Keratinocyte (primary cell): ENCODE measurements at regions not wholly inside any gene's neighbourhood (a gene's known extent, or its start where the extent isn't known, plus 50 kb on each side); places are given as distances from the start of the nearest gene placed in this dataset.

Experiments used
- DNase-seq: peaks from one replicate; pipeline ENCODE4 v3.0.0-alpha.2; 2011; ENCODE audit warnings: low read depth, missing footprints, low spot score
- FAIRE-seq: peaks from 2 replicates; lab custom pipeline; 2011; peaks lifted over from hg19 to GRCh38; lab: Jason Lieb, UNC
- H2AFZ ChIP-seq: 2 replicates; pipeline ENCODE4 v1.6.0; 2012; ENCODE audit warnings: low read length, control low read depth, inconsistent platforms; ENCODE audit not compliant: control insufficient read depth
- H3K27ac ChIP-seq: 2 replicates; pipeline ENCODE4 v1.5.1; 2011; ENCODE audit warnings: low read length; ENCODE audit not compliant: control insufficient read depth, insufficient read depth
- H3K27me3 ChIP-seq: 3 replicates; pipeline ENCODE4 v1.6.0; 2011; ENCODE audit warnings: low read length; ENCODE audit not compliant: control insufficient read depth, insufficient read depth; ENCODE audit errors: extremely low read depth
- H3K36me3 ChIP-seq, 2 experiments: 2 replicates in 1 of 2; 3 replicates in 1 of 2; pipeline ENCODE4 v1.5.1; 2011; ENCODE audit warnings: low read length in 2 of 2, mild to moderate bottlenecking in 1 of 2; ENCODE audit not compliant: control insufficient read depth in 2 of 2, insufficient read depth in 2 of 2; ENCODE audit errors: extremely low read depth in 1 of 2
- H3K4me1 ChIP-seq: 3 replicates; pipeline ENCODE4 v1.5.1; 2011; ENCODE audit warnings: low read length; ENCODE audit not compliant: control insufficient read depth, insufficient read depth; ENCODE audit errors: extremely low read depth
- H3K4me2 ChIP-seq: 3 replicates; pipeline ENCODE4 v1.6.0; 2011; ENCODE audit warnings: low read depth, low read length; ENCODE audit not compliant: control insufficient read depth, insufficient read depth; ENCODE audit errors: extremely low read depth
- H3K4me3 ChIP-seq, 3 experiments: fragments of 200-600 bp in 1 of 3; sonication (generic) in 1 of 3; 2 replicates in 2 of 3; 3 replicates in 1 of 3; pipeline ENCODE4 v1.5.1; 2011 to 2016; ENCODE audit warnings: low read length in 3 of 3, mild to moderate bottlenecking in 3 of 3, control low read depth in 2 of 3, inconsistent platforms in 1 of 3, low read depth in 1 of 3, mixed read lengths in 1 of 3, mixed run types in 1 of 3, moderate library complexity in 1 of 3; ENCODE audit not compliant: control insufficient read depth in 2 of 3, insufficient read depth in 2 of 3; ENCODE audit errors: extremely low read depth in 1 of 3
- H3K79me2 ChIP-seq: 2 replicates; pipeline ENCODE4 v1.6.0; 2012; ENCODE audit warnings: low read length; ENCODE audit not compliant: control insufficient read depth, insufficient read depth
- H3K9ac ChIP-seq: 3 replicates; pipeline ENCODE4 v1.6.0; 2011; ENCODE audit warnings: low read length; ENCODE audit not compliant: control insufficient read depth, insufficient read depth; ENCODE audit errors: extremely low read depth
- H3K9me1 ChIP-seq: 3 replicates; pipeline ENCODE4 v1.6.0; 2011; ENCODE audit warnings: low read length; ENCODE audit not compliant: control insufficient read depth, insufficient read depth; ENCODE audit errors: extremely low read depth
- H3K9me3 ChIP-seq: 2 replicates; pipeline ENCODE4 v1.5.1; 2012; ENCODE audit warnings: low read depth, low read length; ENCODE audit not compliant: control insufficient read depth
- H4K20me1 ChIP-seq: 3 replicates; pipeline ENCODE4 v1.6.0; 2011; ENCODE audit warnings: low read length; ENCODE audit not compliant: control insufficient read depth, insufficient read depth; ENCODE audit errors: extremely low read depth
- CTCF ChIP-seq, 3 experiments: IDR thresholded peaks in 1 of 3; conservative IDR thresholded peaks in 1 of 3; optimal IDR thresholded peaks in 1 of 3; 2 replicates in 2 of 3; 3 replicates in 1 of 3; pipeline versions ENCODE3 to v1.5.1; 2011; ENCODE audit warnings: low read length in 3 of 3, mild to moderate bottlenecking in 3 of 3, moderate library complexity in 2 of 3, control low read depth in 1 of 3, inconsistent platforms in 1 of 3; ENCODE audit not compliant: insufficient read depth in 2 of 3; ENCODE audit errors: extremely low read depth in 1 of 3
- EZH2 ChIP-seq: IDR thresholded peaks from one replicate; pipeline ENCODE4 v1.6.1; 2012; ENCODE audit warnings: inconsistent platforms, mild to moderate bottlenecking, low read length, moderate library complexity
- dilution Hi-C: fragments of 300-500 bp; cut with MboI; formaldehyde crosslinking; loops from one replicate; pipeline ENCODE4 v1.7.0; 2020; ENCODE audit warnings: low sequenced_read_pairs; ENCODE audit not compliant: extremely low pct_ligation_motif_present

GRCh38 chr1:224866940-224867339 lies 62.5 kb upstream of the DNAH14 start:
- no peaks in the 10 kb centered on the region for H3K79me2 ChIP-seq
- TF ChIP-seq CTCF (optimal IDR thresholded peaks at IDR 0.05 in 1 of 3, IDR thresholded peaks at IDR 0.05 in 1 of 3, conservative IDR thresholded peaks at IDR 0.05 in 1 of 3; ENCODE audit: extremely low read depth in 1 of 3, insufficient read depth in 2 of 3, low read length in 3 of 3) (no peak), EZH2 (no peak)
- H2AFZ ChIP-seq: no peak overlapping the region
- no peak overlapping the region for H3K9ac ChIP-seq
- H3K27ac ChIP-seq: no peak overlapping the region
- no peaks in the 10 kb centered on the region for H3K9me3 ChIP-seq
- DNase-seq (no peak), FAIRE-seq (no peak)
- no peaks in the 10 kb centered on the region for H3K9me1 ChIP-seq
- dilution Hi-C loops: no loop called here
- peaks cover 2% of the 10 kb centered on the region for H3K27me3 ChIP-seq
- no peaks in the 10 kb centered on the region for H3K4me1 ChIP-seq
- H3K4me2 ChIP-seq: no peak overlapping the region
- H3K36me3 ChIP-seq: no peaks in the 10 kb centered on the region
- no peaks in the 10 kb centered on the region for H4K20me1 ChIP-seq
- H3K4me3 ChIP-seq: no peak overlapping the region

GRCh38 chr1:224867715-224868114 lies 61.8 kb upstream of the DNAH14 start:
- H2AFZ ChIP-seq: no peak overlapping the region
- H3K9me3 ChIP-seq: no peaks in the 10 kb centered on the region
- FAIRE-seq (no peak), DNase-seq (no peak)
- TF ChIP-seq EZH2: no peak
- no peak for TF ChIP-seq CTCF (optimal IDR thresholded peaks at IDR 0.05 in 1 of 3, IDR thresholded peaks at IDR 0.05 in 1 of 3, conservative IDR thresholded peaks at IDR 0.05 in 1 of 3; ENCODE audit: extremely low read depth in 1 of 3, insufficient read depth in 2 of 3, low read length in 3 of 3)
- H3K27ac ChIP-seq: no peak overlapping the region
- no peak overlapping the region for H3K4me3 ChIP-seq
- no peaks in the 10 kb centered on the region for H3K36me3 ChIP-seq
- dilution Hi-C loops: no loop called here
- H3K79me2 ChIP-seq: no peaks in the 10 kb centered on the region
- no peaks in the 10 kb centered on the region for H3K4me1 ChIP-seq
- no peaks in the 10 kb centered on the region for H3K9me1 ChIP-seq
- H3K27me3 ChIP-seq: peaks cover 2% of the 10 kb centered on the region
- no peak overlapping the region for H3K9ac ChIP-seq
- H4K20me1 ChIP-seq: no peaks in the 10 kb centered on the region
- no peak overlapping the region for H3K4me2 ChIP-seq
